ENCODE measurements at regions not wholly inside any gene's neighbourhood (a gene's known extent, or its start where the extent isn't known, plus 50 kb on each side); places are given as distances from the start of the nearest gene placed in this dataset.

- 95% methylated on average over 2 of the region's 6 CpGs for WGBS (ENCODE audit: insufficient coverage)
Observed at GRCh38 chr9:86818636-86819035, 128.7 kb downstream of the GAS1 start.

GRCh38 chr9:86816868-86817267 is 130.4 kb downstream of the GAS1 start:
- no peak overlapping the region for H3K4me3 ChIP-seq (ENCODE audit: low read length)
- no peak for DNase-seq
- peaks cover 5% of the 10 kb centered on the region for H3K4me1 ChIP-seq (ENCODE audit: control insufficient read depth, insufficient read depth, low read length)
- no peaks in the 10 kb centered on the region for H3K36me3 ChIP-seq (ENCODE audit: control insufficient read depth, insufficient read depth, low read length)
- no peak overlapping the region for H3K27ac ChIP-seq (ENCODE audit: low read length)
- 100% methylated on average over 2 of the region's 5 CpGs for WGBS (ENCODE audit: insufficient coverage)
- peaks cover 8% of the 10 kb centered on the region for H3K9me3 ChIP-seq (replicated peaks; ENCODE audit: control insufficient read depth, low read depth, low read length)
- H3K27me3 ChIP-seq (ENCODE audit: control insufficient read depth, insufficient read depth, low read length) = no peaks in the 10 kb centered on the region

More at GRCh38 chr9:86818636-86819035, 128.7 kb downstream of the GAS1 start:
- Histone ChIP-seq H3K9me3 (replicated peaks; ENCODE audit: control insufficient read depth, low read depth, low read length) (peaks cover 8% of the 10 kb centered on the region), H3K27ac (ENCODE audit: low read length) (no peak overlapping the region), H3K27me3 (ENCODE audit: control insufficient read depth, insufficient read depth, low read length) (no peaks in the 10 kb centered on the region), H3K4me1 (ENCODE audit: control insufficient read depth, insufficient read depth, low read length) (peaks cover 5% of the 10 kb centered on the region), H3K36me3 (ENCODE audit: control insufficient read depth, insufficient read depth, low read length) (no peaks in the 10 kb centered on the region), H3K4me3 (ENCODE audit: low read length) (no peak overlapping the region)
- DNase-seq = no peak

- no peak for DNase-seq
- no peaks in the 10 kb centered on the region for H3K36me3 ChIP-seq (ENCODE audit: control insufficient read depth, insufficient read depth, low read length)
- H3K9me3 ChIP-seq (replicated peaks; ENCODE audit: control insufficient read depth, low read depth, low read length) = peaks cover 8% of the 10 kb centered on the region
- H3K4me1 ChIP-seq (ENCODE audit: control insufficient read depth, insufficient read depth, low read length) = peaks cover 5% of the 10 kb centered on the region
- no CpG with 5 or more reads among the region's 2 CpGs for WGBS (ENCODE audit: insufficient coverage)
- H3K27me3 ChIP-seq (ENCODE audit: control insufficient read depth, insufficient read depth, low read length) = no peaks in the 10 kb centered on the region
- H3K27ac ChIP-seq (ENCODE audit: low read length) = no peak overlapping the region
- no peak overlapping the region for H3K4me3 ChIP-seq (ENCODE audit: low read length)
Observed at GRCh38 chr9:86816366-86816765, 130.9 kb downstream of the GAS1 start.

GRCh38 chr9:86812616-86813015 is 134.7 kb downstream of the GAS1 start:
- H3K27ac ChIP-seq (ENCODE audit: low read length) = no peak overlapping the region
- no peak for DNase-seq
- H3K4me3 ChIP-seq (ENCODE audit: low read length) = no peak overlapping the region
- H3K36me3 ChIP-seq (ENCODE audit: control insufficient read depth, insufficient read depth, low read length) = no peaks in the 10 kb centered on the region
- H3K27me3 ChIP-seq (ENCODE audit: control insufficient read depth, insufficient read depth, low read length) = no peaks in the 10 kb centered on the region
- peaks cover 19% of the 10 kb centered on the region for H3K4me1 ChIP-seq (ENCODE audit: control insufficient read depth, insufficient read depth, low read length)
- 60% methylated on average over 1 of the region's 3 CpGs for WGBS (ENCODE audit: insufficient coverage)
- H3K9me3 ChIP-seq (replicated peaks; ENCODE audit: control insufficient read depth, low read depth, low read length) = no peaks in the 10 kb centered on the region

GRCh38 chr9:86809759-86810367 is 137.4 kb downstream of the GAS1 start:
- WGBS (ENCODE audit: insufficient coverage) = 28% methylated on average over 6 of the region's 9 CpGs
- Histone ChIP-seq H3K36me3 (ENCODE audit: control insufficient read depth, insufficient read depth, low read length) (no peaks in the 10 kb centered on the region), H3K9me3 (replicated peaks; ENCODE audit: control insufficient read depth, low read depth, low read length) (no peaks in the 10 kb centered on the region), H3K4me1 (ENCODE audit: control insufficient read depth, insufficient read depth, low read length) (peaks cover 27% of the 10 kb centered on the region), H3K27me3 (ENCODE audit: control insufficient read depth, insufficient read depth, low read length) (no peaks in the 10 kb centered on the region), H3K27ac (ENCODE audit: low read length) (peak overlapping the region; percentile 54), H3K4me3 (ENCODE audit: low read length) (no peak overlapping the region)
- DNase-seq = peak; percentile 88

- DNase-seq = no peak
Observed at GRCh38 chr9:86809151-86809550, 138.2 kb downstream of the GAS1 start.

GRCh38 chr9:86807367-86807976 is 139.8 kb downstream of the GAS1 start:
- Histone ChIP-seq H3K4me1 (ENCODE audit: control insufficient read depth, insufficient read depth, low read length) (peaks cover 27% of the 10 kb centered on the region), H3K9me3 (replicated peaks; ENCODE audit: control insufficient read depth, low read depth, low read length) (no peaks in the 10 kb centered on the region), H3K27ac (ENCODE audit: low read length) (peak overlapping the region; percentile 58), H3K4me3 (ENCODE audit: low read length) (no peak overlapping the region), H3K36me3 (ENCODE audit: control insufficient read depth, insufficient read depth, low read length) (no peaks in the 10 kb centered on the region), H3K27me3 (ENCODE audit: control insufficient read depth, insufficient read depth, low read length) (no peaks in the 10 kb centered on the region)
- peak; percentile 94 for DNase-seq
- WGBS (ENCODE audit: insufficient coverage) = 25% methylated on average over 14 of the region's 16 CpGs

More at GRCh38 chr9:86809151-86809550, 138.2 kb downstream of the GAS1 start:
- H3K4me3 ChIP-seq (ENCODE audit: low read length) = no peak overlapping the region
- no peaks in the 10 kb centered on the region for H3K9me3 ChIP-seq (replicated peaks; ENCODE audit: control insufficient read depth, low read depth, low read length)
- WGBS (ENCODE audit: insufficient coverage) = 90% methylated on average over 3 of the region's 6 CpGs
- H3K27me3 ChIP-seq (ENCODE audit: control insufficient read depth, insufficient read depth, low read length) = no peaks in the 10 kb centered on the region
- peaks cover 27% of the 10 kb centered on the region for H3K4me1 ChIP-seq (ENCODE audit: control insufficient read depth, insufficient read depth, low read length)
- H3K36me3 ChIP-seq (ENCODE audit: control insufficient read depth, insufficient read depth, low read length) = no peaks in the 10 kb centered on the region
- H3K27ac ChIP-seq (ENCODE audit: low read length) = peak overlapping the region; percentile 54

GRCh38 chr9:86804011-86804410 is 143.3 kb downstream of the GAS1 start:
- Histone ChIP-seq H3K4me3 (ENCODE audit: low read length) (no peak overlapping the region), H3K27me3 (ENCODE audit: control insufficient read depth, insufficient read depth, low read length) (no peaks in the 10 kb centered on the region), H3K4me1 (ENCODE audit: control insufficient read depth, insufficient read depth, low read length) (peaks cover 38% of the 10 kb centered on the region), H3K36me3 (ENCODE audit: control insufficient read depth, insufficient read depth, low read length) (no peaks in the 10 kb centered on the region), H3K9me3 (replicated peaks; ENCODE audit: control insufficient read depth, low read depth, low read length) (no peaks in the 10 kb centered on the region), H3K27ac (ENCODE audit: low read length) (no peak overlapping the region)
- no CpG with 5 or more reads among the region's 3 CpGs for WGBS (ENCODE audit: insufficient coverage)
- DNase-seq = no peak

- Histone ChIP-seq H3K4me1 (ENCODE audit: control insufficient read depth, insufficient read depth, low read length) (peaks cover 39% of the 10 kb centered on the region), H3K27ac (ENCODE audit: low read length) (no peak overlapping the region), H3K36me3 (ENCODE audit: control insufficient read depth, insufficient read depth, low read length) (no peaks in the 10 kb centered on the region), H3K9me3 (replicated peaks; ENCODE audit: control insufficient read depth, low read depth, low read length) (no peaks in the 10 kb centered on the region), H3K4me3 (ENCODE audit: low read length) (no peak overlapping the region), H3K27me3 (ENCODE audit: control insufficient read depth, insufficient read depth, low read length) (no peaks in the 10 kb centered on the region)
- 91% methylated on average over 5 of the region's 5 CpGs for WGBS (ENCODE audit: insufficient coverage)
- DNase-seq = no peak
Observed at GRCh38 chr9:86802900-86803673, 144.2 kb downstream of the GAS1 start.

GRCh38 chr9:86801246-86801645 is 146.1 kb downstream of the GAS1 start:
- peaks cover 36% of the 10 kb centered on the region for H3K4me1 ChIP-seq (ENCODE audit: control insufficient read depth, insufficient read depth, low read length)
- peak; percentile 97 for DNase-seq
- no peaks in the 10 kb centered on the region for H3K9me3 ChIP-seq (replicated peaks; ENCODE audit: control insufficient read depth, low read depth, low read length)
- peak overlapping the region; percentile 92 for H3K27ac ChIP-seq (ENCODE audit: low read length)
- no peaks in the 10 kb centered on the region for H3K36me3 ChIP-seq (ENCODE audit: control insufficient read depth, insufficient read depth, low read length)
- no CpG with 5 or more reads among the region's 5 CpGs for WGBS (ENCODE audit: insufficient coverage)
- H3K4me3 ChIP-seq (ENCODE audit: low read length) = no peak overlapping the region
- no peaks in the 10 kb centered on the region for H3K27me3 ChIP-seq (ENCODE audit: control insufficient read depth, insufficient read depth, low read length)
